ENCODE measurements at regions not wholly inside any gene's neighbourhood (a gene's known extent, or its start where the extent isn't known, plus 50 kb on each side); places are given as distances from the start of the nearest gene placed in this dataset.
A peak's percentile ranks its signal among the peaks of the same experiment; 100 is the strongest.

- DNase-seq: no peak
These were observed 130.6 kb upstream of the SOX1 start for GRCh38 chr13:111936267-111936925.

- DNase-seq: peak; percentile 3
These were observed 129.1 kb upstream of the SOX1 start for GRCh38 chr13:111937777-111938311.

- no peak for DNase-seq
These were observed 127.9 kb upstream of the SOX1 start for GRCh38 chr13:111938741-111939665.

GRCh38 chr13:111939666-111940278 lies 127.2 kb upstream of the SOX1 start:
- DNase-seq: no peak

- no peak for DNase-seq
These were observed 126.1 kb upstream of the SOX1 start for GRCh38 chr13:111940892-111941291.

GRCh38 chr13:111941845-111942447 lies 125.0 kb upstream of the SOX1 start:
- DNase-seq: no peak

- DNase-seq: no peak
These were observed 123.6 kb upstream of the SOX1 start for GRCh38 chr13:111943229-111943795.

GRCh38 chr13:111944171-111944583 lies 122.8 kb upstream of the SOX1 start:
- DNase-seq: no peak

GRCh38 chr13:111945086-111945485 lies 121.9 kb upstream of the SOX1 start:
- DNase-seq: no peak

GRCh38 chr13:111946214-111946613 lies 120.7 kb upstream of the SOX1 start:
- no peak for DNase-seq

- DNase-seq: peak; percentile 60
These were observed 119.7 kb upstream of the SOX1 start for GRCh38 chr13:111947026-111947810.

GRCh38 chr13:111947876-111948275 lies 119.1 kb upstream of the SOX1 start:
- no peak for DNase-seq

GRCh38 chr13:111948281-111948680 lies 118.7 kb upstream of the SOX1 start:
- no peak for DNase-seq

- DNase-seq: no peak
These were observed 118.1 kb upstream of the SOX1 start for GRCh38 chr13:111948811-111949210.

GRCh38 chr13:111949311-111949710 lies 117.6 kb upstream of the SOX1 start:
- DNase-seq: no peak

- DNase-seq: no peak
These were observed 116.3 kb upstream of the SOX1 start for GRCh38 chr13:111950697-111951096.

- no peak for DNase-seq
These were observed 114.9 kb upstream of the SOX1 start for GRCh38 chr13:111952032-111952431.

- DNase-seq: no peak
These were observed 114.1 kb upstream of the SOX1 start for GRCh38 chr13:111952814-111953213.

- no peak for DNase-seq
These were observed 113.3 kb upstream of the SOX1 start for GRCh38 chr13:111953546-111954178.

- no peak for DNase-seq
These were observed 112.1 kb upstream of the SOX1 start for GRCh38 chr13:111954661-111955411.
